Parathyroid adenoma (tissue), 2 donors: ENCODE measurements at regions not wholly inside any gene's neighbourhood (a gene's known extent, or its start where the extent isn't known, plus 50 kb on each side); places are given as distances from the start of the nearest gene placed in this dataset.

ENCODE experiments used
- H2AFZ ChIP-seq: fragments of 300-600 bp; sonication (generic); one replicate; pipeline ENCODE4 v1.7.0; 2017; ENCODE audit warnings: antibody characterized with exemption, mild to moderate bottlenecking
- H3K27ac ChIP-seq: fragments of 300-600 bp; sonication (generic); one replicate; pipeline ENCODE4 v1.7.0; 2017
- H3K27me3 ChIP-seq: fragments of 300-600 bp; sonication (generic); one replicate; pipeline ENCODE4 v1.7.0; 2017; ENCODE audit warnings: low read length; ENCODE audit not compliant: control insufficient read depth, insufficient read depth
- H3K36me3 ChIP-seq: fragments of 300-600 bp; sonication (generic); one replicate; pipeline ENCODE4 v1.7.0; 2017; ENCODE audit warnings: low read length; ENCODE audit not compliant: control insufficient read depth, insufficient read depth
- H3K4me1 ChIP-seq: fragments of 300-600 bp; sonication (generic); one replicate; pipeline ENCODE4 v1.7.0; 2017; ENCODE audit warnings: control low read depth
- H3K4me2 ChIP-seq: fragments of 300-600 bp; sonication (generic); one replicate; pipeline ENCODE4 v1.7.0; 2017; ENCODE audit warnings: low read length
- H3K4me3 ChIP-seq: fragments of 300-600 bp; sonication (generic); one replicate; pipeline ENCODE4 v1.7.0; 2017; ENCODE audit warnings: low read depth, low read length
- H3K79me2 ChIP-seq: fragments of 300-600 bp; sonication (generic); one replicate; pipeline ENCODE4 v1.7.0; 2017; ENCODE audit warnings: control low read depth
- H3K9ac ChIP-seq: fragments of 300-600 bp; sonication (generic); one replicate; pipeline ENCODE4 v1.7.0; 2017; ENCODE audit warnings: mild to moderate bottlenecking
- H3K9me3 ChIP-seq: fragments of 300-600 bp; sonication (generic); one replicate; pipeline ENCODE4 v1.7.0; 2017; ENCODE audit warnings: low read length; ENCODE audit not compliant: control insufficient read depth
- CTCF ChIP-seq: fragments of 300-600 bp; sonication (generic); IDR thresholded peaks from one replicate; pipeline ENCODE4 v1.7.0; 2017; ENCODE audit warnings: antibody characterized with exemption, mild to moderate bottlenecking
- donor health status: primary hyperparathyroidism.

DNA sequence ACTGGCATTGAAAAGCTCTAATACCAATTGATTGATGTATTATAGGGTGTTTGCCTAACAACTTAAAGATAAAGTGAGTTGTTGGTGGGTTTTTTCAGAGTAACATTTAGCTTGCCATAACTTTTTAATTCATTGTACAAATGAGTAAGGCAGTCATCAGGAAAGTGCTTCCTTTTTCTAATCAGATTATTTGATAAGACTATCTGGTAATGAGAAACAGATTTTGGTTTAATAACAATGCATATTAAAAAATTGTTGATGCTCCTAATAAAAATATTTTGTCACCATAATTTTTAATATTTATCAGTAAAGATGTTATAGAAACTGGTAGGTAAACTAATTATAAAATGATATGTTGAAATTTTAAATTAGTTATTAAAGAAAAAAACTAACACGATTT is 51.3 kb downstream of the BLTP1 start:
- Histone ChIP-seq H3K27ac (no peak overlapping the region), H3K9me3 (no peaks in the 10 kb centered on the region), H3K36me3 (no peaks in the 10 kb centered on the region), H2AFZ (no peak overlapping the region), H3K27me3 (no peaks in the 10 kb centered on the region), H3K79me2 (no peaks in the 10 kb centered on the region), H3K4me2 (no peak overlapping the region), H3K9ac (no peak overlapping the region), H3K4me1 (no peaks in the 10 kb centered on the region), H3K4me3 (no peak overlapping the region)
- no peak for TF ChIP-seq CTCF

- no peak overlapping the region for H3K9ac ChIP-seq
- no peak overlapping the region for H3K4me3 ChIP-seq
- H3K27me3 ChIP-seq = no peaks in the 10 kb centered on the region
- H3K4me2 ChIP-seq = no peak overlapping the region
- no peaks in the 10 kb centered on the region for H3K79me2 ChIP-seq
- no peaks in the 10 kb centered on the region for H3K36me3 ChIP-seq
- H3K27ac ChIP-seq = no peak overlapping the region
- H2AFZ ChIP-seq = no peak overlapping the region
- no peaks in the 10 kb centered on the region for H3K9me3 ChIP-seq
- H3K4me1 ChIP-seq = no peaks in the 10 kb centered on the region
- TF ChIP-seq CTCF = no peak
Observed at GRCh38 chr4:122205687-122206086, 53.6 kb downstream of the BLTP1 start.

- no peaks in the 10 kb centered on the region for H3K79me2 ChIP-seq
- no peak overlapping the region for H3K4me2 ChIP-seq
- no peak overlapping the region for H3K9ac ChIP-seq
- TF ChIP-seq CTCF = no peak
- H3K9me3 ChIP-seq = no peaks in the 10 kb centered on the region
- no peaks in the 10 kb centered on the region for H3K27me3 ChIP-seq
- H3K4me3 ChIP-seq = no peak overlapping the region
- no peaks in the 10 kb centered on the region for H3K4me1 ChIP-seq
- no peak overlapping the region for H3K27ac ChIP-seq
- no peak overlapping the region for H2AFZ ChIP-seq
- no peaks in the 10 kb centered on the region for H3K36me3 ChIP-seq
Observed at GRCh38 chr4:122212880-122213279, 60.7 kb downstream of the BLTP1 start.

- no peaks in the 10 kb centered on the region for H3K79me2 ChIP-seq
- no peaks in the 10 kb centered on the region for H3K36me3 ChIP-seq
- TF ChIP-seq CTCF = no peak
- H3K27ac ChIP-seq = no peak overlapping the region
- no peak overlapping the region for H2AFZ ChIP-seq
- no peaks in the 10 kb centered on the region for H3K27me3 ChIP-seq
- no peak overlapping the region for H3K4me2 ChIP-seq
- no peak overlapping the region for H3K9ac ChIP-seq
- no peaks in the 10 kb centered on the region for H3K9me3 ChIP-seq
- no peak overlapping the region for H3K4me3 ChIP-seq
- no peaks in the 10 kb centered on the region for H3K4me1 ChIP-seq
Observed at GRCh38 chr4:122218762-122219161, 66.6 kb downstream of the BLTP1 start.

DNA sequence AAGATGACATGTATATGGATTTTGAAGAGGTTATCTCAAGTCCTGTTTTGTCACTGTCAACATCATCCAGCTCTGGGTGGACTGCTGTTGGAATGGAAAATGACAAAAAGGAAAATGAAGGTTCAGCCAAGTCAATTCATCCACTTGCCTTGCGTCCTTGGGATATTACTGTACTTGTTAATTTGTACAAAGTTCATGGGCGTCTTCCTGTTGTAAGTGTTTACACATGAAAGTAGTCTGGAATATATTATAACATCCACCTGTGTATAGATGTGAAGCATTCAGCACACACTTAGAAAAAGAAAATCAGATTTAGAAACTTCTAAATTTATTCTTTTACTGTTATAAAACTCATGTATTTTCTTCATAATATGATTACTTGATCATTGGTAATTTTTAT is 67.2 kb downstream of the BLTP1 start:
- Histone ChIP-seq H3K9ac (no peak overlapping the region), H3K4me1 (no peaks in the 10 kb centered on the region), H3K4me3 (no peak overlapping the region), H3K36me3 (no peaks in the 10 kb centered on the region), H3K27me3 (no peaks in the 10 kb centered on the region), H3K27ac (no peak overlapping the region), H3K79me2 (no peaks in the 10 kb centered on the region), H3K9me3 (no peaks in the 10 kb centered on the region), H2AFZ (no peak overlapping the region), H3K4me2 (no peak overlapping the region)
- no peak for TF ChIP-seq CTCF
